Fibroblast of pulmonary artery (primary cell): ENCODE measurements at regions not wholly inside any gene's neighbourhood (a gene's known extent, or its start where the extent isn't known, plus 50 kb on each side); places are given as distances from the start of the nearest gene placed in this dataset.

Source experiments
- DNase-seq: peaks from one replicate; pipeline ENCODE4 v3.0.0-alpha.2; 2010; ENCODE audit warnings: low read depth
- H3K4me3 ChIP-seq: replicated peaks from 2 replicates; pipeline ENCODE4 v1.5.1; 2011; ENCODE audit warnings: low read depth, mild to moderate bottlenecking, control low read depth, low read length, moderate library complexity
- CTCF ChIP-seq: IDR thresholded peaks from 2 replicates; pipeline ENCODE4 v1.5.1; 2011; ENCODE audit warnings: mild to moderate bottlenecking, control low read depth, low read length, inconsistent platforms; ENCODE audit errors: missing control alignments

GRCh38 chr1:219731771-219732170, 118.9 kb upstream of the ZC3H11B start:
- DNase-seq = no peak
- no peak overlapping the region for H3K4me3 ChIP-seq
- TF ChIP-seq CTCF = no peak

- TF ChIP-seq CTCF = no peak
- no peak overlapping the region for H3K4me3 ChIP-seq
- DNase-seq = no peak
These were observed 113.8 kb upstream of the ZC3H11B start for GRCh38 chr1:219726480-219727272.

- no peak for DNase-seq
- H3K4me3 ChIP-seq = no peak overlapping the region
- no peak for TF ChIP-seq CTCF
These were observed 111.5 kb upstream of the ZC3H11B start for GRCh38 chr1:219724440-219724839.

- H3K4me3 ChIP-seq = no peak overlapping the region
- no peak for DNase-seq
- no peak for TF ChIP-seq CTCF
These were observed 104.6 kb upstream of the ZC3H11B start for GRCh38 chr1:219717536-219717935.

- DNase-seq = no peak
- TF ChIP-seq CTCF = no peak
- H3K4me3 ChIP-seq = no peak overlapping the region
These were observed 103.8 kb upstream of the ZC3H11B start for GRCh38 chr1:219716611-219717114.

- peak; percentile 31 for DNase-seq
- H3K4me3 ChIP-seq = no peak overlapping the region
- no peak for TF ChIP-seq CTCF
These were observed 101.1 kb upstream of the ZC3H11B start for GRCh38 chr1:219713981-219714381.

GRCh38 chr1:219712506-219712905, 99.6 kb upstream of the ZC3H11B start:
- DNase-seq = no peak
- no peak overlapping the region for H3K4me3 ChIP-seq
- TF ChIP-seq CTCF = no peak
